Smooth muscle cell (in vitro differentiated cells): ENCODE measurements at regions not wholly inside any gene's neighbourhood (a gene's known extent, or its start where the extent isn't known, plus 50 kb on each side); places are given as distances from the start of the nearest gene placed in this dataset.

Source experiments
- DNase-seq: peaks from one replicate; lab custom pipeline; 2025; ENCODE audit not compliant: unreplicated experiment; lab: John Stamatoyannopoulos, UW
- H2AFZ ChIP-seq: fragments of 200-600 bp; sonication (generic); 2 replicates; pipeline ENCODE4 v1.6.0; 2016; ENCODE audit warnings: antibody characterized with exemption, low read depth, mild to moderate bottlenecking
- H3F3A ChIP-seq: fragments of 200-600 bp; sonication (generic); 2 replicates; pipeline ENCODE4 v1.6.0; 2017; ENCODE audit warnings: antibody characterized with exemption, low read depth
- H3K27ac ChIP-seq: fragments of 200-600 bp; sonication (generic); 2 replicates; pipeline ENCODE4 v1.5.1; 2016; ENCODE audit warnings: low read depth, mild to moderate bottlenecking
- H3K27me3 ChIP-seq: fragments of 200-600 bp; sonication (generic); 2 replicates; pipeline ENCODE4 v1.6.1; 2016; ENCODE audit warnings: low read depth, mild to moderate bottlenecking
- H3K36me3 ChIP-seq: fragments of 200-600 bp; sonication (generic); 2 replicates; pipeline ENCODE4 v1.5.1; 2016; ENCODE audit warnings: low read depth
- H3K4me1 ChIP-seq: fragments of 200-600 bp; sonication (generic); 2 replicates; pipeline ENCODE4 v1.5.1; 2016; ENCODE audit warnings: low read depth
- H3K4me2 ChIP-seq: fragments of 200-600 bp; sonication (generic); 2 replicates; pipeline ENCODE4 v1.6.0; 2016; ENCODE audit warnings: mild to moderate bottlenecking
- H3K4me3 ChIP-seq: fragments of 200-600 bp; sonication (generic); 2 replicates; pipeline ENCODE4 v1.5.1; 2016; ENCODE audit warnings: mild to moderate bottlenecking
- H3K79me2 ChIP-seq: fragments of 200-600 bp; sonication (generic); 2 replicates; pipeline ENCODE4 v1.6.0; 2016; ENCODE audit warnings: low read depth, mild to moderate bottlenecking
- H3K9ac ChIP-seq: fragments of 200-600 bp; sonication (generic); 2 replicates; pipeline ENCODE4 v1.6.0; 2016; ENCODE audit warnings: low read depth
- H3K9me3 ChIP-seq: fragments of 200-600 bp; sonication (generic); replicated peaks from 2 replicates; pipeline ENCODE4 v1.5.1; 2016; ENCODE audit warnings: low read depth
- H4K20me1 ChIP-seq: fragments of 200-600 bp; sonication (generic); 2 replicates; pipeline ENCODE4 v1.6.0; 2016; ENCODE audit warnings: low read depth
- WGBS: methylation state at CpG from one replicate; pipeline ENCODE4 v1.1.7; 2016; ENCODE audit warnings: low lambda C conversion rate; 5-methylcytosine and 5-hydroxymethylcytosine counted together
- TF ChIP-seq, protein P1 (sequence below): fragments of 200-600 bp; sonication (generic); IDR thresholded peaks from 2 replicates; pipeline ENCODE4 v1.5.1; 2017; ENCODE audit warnings: borderline replicate concordance, mild to moderate bottlenecking, antibody characterized with exemption; ENCODE audit not compliant: insufficient read depth, poor library complexity, severe bottlenecking

DNA sequence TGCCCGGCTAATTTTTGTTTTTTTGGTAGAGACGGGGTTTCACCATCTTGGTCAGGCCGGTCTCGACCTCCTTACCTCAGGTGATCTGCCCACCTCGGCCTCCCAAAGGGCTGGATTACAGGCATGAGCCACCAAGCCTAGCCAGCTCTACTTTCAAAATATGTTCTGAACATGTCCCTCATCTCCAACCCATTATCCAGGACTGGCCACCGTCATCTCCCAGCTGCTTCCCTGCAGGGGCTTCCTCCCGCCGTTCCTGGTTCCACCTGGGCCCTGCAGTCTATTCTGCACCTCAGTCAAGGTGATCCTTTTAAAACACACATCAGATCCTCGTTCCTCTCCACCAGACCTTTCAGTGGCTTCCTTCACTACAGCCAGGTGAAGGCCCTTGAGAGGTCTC is 80.9 kb upstream of the NKX1-1 start:
- Histone ChIP-seq H3K79me2 (no peaks in the 10 kb centered on the region), H3K4me3 (no peak overlapping the region), H2AFZ (no peak overlapping the region), H4K20me1 (no peaks in the 10 kb centered on the region), H3K27ac (no peak overlapping the region), H3K4me2 (no peak overlapping the region), H3K36me3 (no peaks in the 10 kb centered on the region), H3K27me3 (no peaks in the 10 kb centered on the region), H3K4me1 (no peaks in the 10 kb centered on the region), H3K9ac (no peak overlapping the region), H3F3A (no peaks in the 10 kb centered on the region), H3K9me3 (peaks cover 9% of the 10 kb centered on the region)
- TF ChIP-seq, protein P1, sequence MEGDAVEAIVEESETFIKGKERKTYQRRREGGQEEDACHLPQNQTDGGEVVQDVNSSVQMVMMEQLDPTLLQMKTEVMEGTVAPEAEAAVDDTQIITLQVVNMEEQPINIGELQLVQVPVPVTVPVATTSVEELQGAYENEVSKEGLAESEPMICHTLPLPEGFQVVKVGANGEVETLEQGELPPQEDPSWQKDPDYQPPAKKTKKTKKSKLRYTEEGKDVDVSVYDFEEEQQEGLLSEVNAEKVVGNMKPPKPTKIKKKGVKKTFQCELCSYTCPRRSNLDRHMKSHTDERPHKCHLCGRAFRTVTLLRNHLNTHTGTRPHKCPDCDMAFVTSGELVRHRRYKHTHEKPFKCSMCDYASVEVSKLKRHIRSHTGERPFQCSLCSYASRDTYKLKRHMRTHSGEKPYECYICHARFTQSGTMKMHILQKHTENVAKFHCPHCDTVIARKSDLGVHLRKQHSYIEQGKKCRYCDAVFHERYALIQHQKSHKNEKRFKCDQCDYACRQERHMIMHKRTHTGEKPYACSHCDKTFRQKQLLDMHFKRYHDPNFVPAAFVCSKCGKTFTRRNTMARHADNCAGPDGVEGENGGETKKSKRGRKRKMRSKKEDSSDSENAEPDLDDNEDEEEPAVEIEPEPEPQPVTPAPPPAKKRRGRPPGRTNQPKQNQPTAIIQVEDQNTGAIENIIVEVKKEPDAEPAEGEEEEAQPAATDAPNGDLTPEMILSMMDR = no peak
- DNase-seq = no peak
- WGBS = 84% methylated on average over 9 of the region's 9 CpGs

DNA sequence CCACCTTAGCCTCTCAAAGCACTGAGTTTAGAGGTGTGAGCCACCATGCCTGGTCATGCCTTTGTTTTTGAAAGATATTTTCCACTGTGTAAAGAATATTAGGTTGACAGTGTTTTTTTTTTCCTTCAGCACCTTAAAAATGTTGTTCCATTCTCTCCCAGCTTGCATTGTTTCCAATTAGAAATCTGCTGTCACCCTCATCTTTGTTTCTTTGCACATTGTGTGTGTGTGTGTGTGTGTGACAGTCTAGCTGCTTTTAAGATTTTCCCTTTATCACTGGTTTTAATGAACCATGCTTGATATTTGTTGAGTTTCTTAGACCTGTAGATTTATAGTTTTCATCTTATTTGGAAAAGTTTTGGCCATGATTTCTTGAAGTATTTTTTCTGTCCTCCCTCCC is 79.0 kb upstream of the NKX1-1 start:
- H3K4me3 ChIP-seq = no peak overlapping the region
- no peaks in the 10 kb centered on the region for H3K27me3 ChIP-seq
- H3K4me1 ChIP-seq = no peaks in the 10 kb centered on the region
- peaks cover 9% of the 10 kb centered on the region for H3K9me3 ChIP-seq
- no peak overlapping the region for H3K4me2 ChIP-seq
- no peaks in the 10 kb centered on the region for H3K36me3 ChIP-seq
- H3K27ac ChIP-seq = no peak overlapping the region
- DNase-seq = no peak
- no peak overlapping the region for H3K9ac ChIP-seq
- no peaks in the 10 kb centered on the region for H3K79me2 ChIP-seq
- H4K20me1 ChIP-seq = no peaks in the 10 kb centered on the region
- TF ChIP-seq, protein P1 = no peak
- no peak overlapping the region for H2AFZ ChIP-seq
- no peaks in the 10 kb centered on the region for H3F3A ChIP-seq

DNA sequence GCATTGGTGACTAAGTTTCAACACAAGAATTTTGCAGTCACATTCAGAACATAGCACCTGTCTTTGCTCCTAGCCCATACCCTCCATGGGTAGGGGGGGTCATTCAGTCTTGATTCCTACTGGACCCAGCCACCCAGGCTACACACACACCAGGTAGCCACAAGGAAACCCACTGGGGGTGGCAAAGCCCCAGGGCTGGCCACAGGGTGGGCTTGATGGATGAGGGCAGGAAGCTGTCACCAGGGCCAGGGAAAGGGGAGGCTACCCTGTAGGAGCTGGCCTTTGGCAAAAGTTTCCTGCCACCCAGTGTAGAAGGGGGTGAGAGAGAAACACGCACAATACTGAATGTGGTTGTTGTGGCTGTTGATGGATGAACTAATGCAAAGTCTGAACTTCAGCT is 74.5 kb upstream of the NKX1-1 start:
- Histone ChIP-seq H3K4me1 (no peaks in the 10 kb centered on the region), H3K27ac (no peak overlapping the region), H3K4me3 (no peak overlapping the region), H3K27me3 (no peaks in the 10 kb centered on the region), H3K9me3 (peaks cover 9% of the 10 kb centered on the region), H3K9ac (no peak overlapping the region), H4K20me1 (no peaks in the 10 kb centered on the region), H3F3A (no peaks in the 10 kb centered on the region), H2AFZ (no peak overlapping the region), H3K79me2 (no peaks in the 10 kb centered on the region), H3K36me3 (no peaks in the 10 kb centered on the region), H3K4me2 (no peak overlapping the region)
- TF ChIP-seq, protein P1 = no peak
- WGBS = 70% methylated on average over 1 of the region's 1 CpG
- no peak for DNase-seq

DNA sequence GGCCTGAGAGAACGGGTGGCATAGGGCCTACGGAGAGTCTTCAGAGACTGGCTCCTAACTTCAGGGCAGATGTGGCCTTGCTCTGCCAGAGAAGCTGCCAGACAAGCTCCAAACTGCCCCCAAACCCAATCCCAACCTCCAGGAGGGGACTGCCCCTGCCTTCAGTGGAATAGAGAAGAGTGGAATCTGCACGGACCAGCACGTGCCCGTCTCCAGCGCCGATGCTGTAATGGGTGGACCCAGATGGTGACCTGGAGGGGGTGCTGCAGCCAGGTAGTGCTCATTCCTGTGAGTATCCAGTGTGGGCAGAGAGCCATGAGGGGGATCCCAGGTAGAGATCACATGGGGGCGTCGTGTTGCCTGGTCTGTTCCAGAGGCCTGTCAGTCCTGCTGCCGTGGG is 73.2 kb upstream of the NKX1-1 start:
- H3K27ac ChIP-seq = no peak overlapping the region
- no peak overlapping the region for H3K4me2 ChIP-seq
- WGBS = 94% methylated on average over 10 of the region's 10 CpGs
- H3K4me1 ChIP-seq = no peaks in the 10 kb centered on the region
- H3K79me2 ChIP-seq = no peaks in the 10 kb centered on the region
- no peak overlapping the region for H3K9ac ChIP-seq
- H3K9me3 ChIP-seq = peaks cover 9% of the 10 kb centered on the region
- TF ChIP-seq, protein P1 = no peak
- DNase-seq = no peak
- no peak overlapping the region for H2AFZ ChIP-seq
- H4K20me1 ChIP-seq = no peaks in the 10 kb centered on the region
- no peaks in the 10 kb centered on the region for H3K36me3 ChIP-seq
- no peaks in the 10 kb centered on the region for H3K27me3 ChIP-seq
- H3K4me3 ChIP-seq = no peak overlapping the region
- H3F3A ChIP-seq = no peaks in the 10 kb centered on the region
